ENCODE measurements at regions not wholly inside any gene's neighbourhood (a gene's known extent, or its start where the extent isn't known, plus 50 kb on each side); places are given as distances from the start of the nearest gene placed in this dataset.

- no peaks in the 10 kb centered on the region for H3K27me3 Mint-ChIP-seq (ENCODE audit: insufficient read depth, unreplicated experiment)
- peaks cover 10% of the 10 kb centered on the region for H3K9me3 Mint-ChIP-seq (ENCODE audit: unreplicated experiment)
- Histone ChIP-seq H3K4me1 (no peaks in the 10 kb centered on the region), H3K4me3 (ENCODE audit: low read depth, low read length) (no peak overlapping the region), H3K27me3 (replicated peaks; ENCODE audit: control insufficient read depth, insufficient read depth, low read length) (no peaks in the 10 kb centered on the region), H3K9me3 (no peaks in the 10 kb centered on the region), H3K36me3 (ENCODE audit: control insufficient read depth, insufficient read depth, low read length) (no peaks in the 10 kb centered on the region)
- no peak for DNase-seq
- H3K27ac Mint-ChIP-seq (ENCODE audit: unreplicated experiment), result no peak overlapping the region
- ChIA-PET CTCF (no interaction called here), POLR2A (no interaction called here)
- H3K4me1 Mint-ChIP-seq (ENCODE audit: low read depth, unreplicated experiment), result no peaks in the 10 kb centered on the region
- no peaks in the 10 kb centered on the region for H3K36me3 Mint-ChIP-seq (ENCODE audit: insufficient read depth, unreplicated experiment)
- TF ChIP-seq CTCF (IDR thresholded peaks at IDR 0.05; ENCODE audit: insufficient read depth in 1 of 2, low read depth in 1 of 2, low read length in 1 of 2, severe bottlenecking in 1 of 2, unreplicated experiment in 1 of 2), result no peak
- no peak overlapping the region for H3K4me3 Mint-ChIP-seq (ENCODE audit: unreplicated experiment)
- intact Hi-C loops (cut with micrococcal nuclease; ENCODE audit: unreplicated experiment), result no loop called here
- no TSS peak for BruUV-seq (replicated peaks)
Observed at GRCh38 chr4:22062676-22063075, 114.1 kb upstream of the KCNIP4 start.

- Histone ChIP-seq H3K4me3 (ENCODE audit: low read depth, low read length) (no peak overlapping the region), H3K4me1 (no peaks in the 10 kb centered on the region), H3K9me3 (no peaks in the 10 kb centered on the region), H3K36me3 (ENCODE audit: control insufficient read depth, insufficient read depth, low read length) (no peaks in the 10 kb centered on the region), H3K27me3 (replicated peaks; ENCODE audit: control insufficient read depth, insufficient read depth, low read length) (no peaks in the 10 kb centered on the region)
- ChIA-PET CTCF (no interaction called here), POLR2A (no interaction called here)
- BruUV-seq (replicated peaks), result no TSS peak
- no peaks in the 10 kb centered on the region for H3K36me3 Mint-ChIP-seq (ENCODE audit: insufficient read depth, unreplicated experiment)
- no peak overlapping the region for H3K27ac Mint-ChIP-seq (ENCODE audit: unreplicated experiment)
- no peak overlapping the region for H3K4me3 Mint-ChIP-seq (ENCODE audit: unreplicated experiment)
- intact Hi-C loops (cut with micrococcal nuclease; ENCODE audit: unreplicated experiment), result no loop called here
- TF ChIP-seq CTCF (IDR thresholded peaks at IDR 0.05; ENCODE audit: insufficient read depth in 1 of 2, low read depth in 1 of 2, low read length in 1 of 2, severe bottlenecking in 1 of 2, unreplicated experiment in 1 of 2), result no peak
- DNase-seq, result no peak
- peaks cover 20% of the 10 kb centered on the region for H3K9me3 Mint-ChIP-seq (ENCODE audit: unreplicated experiment)
- H3K27me3 Mint-ChIP-seq (ENCODE audit: insufficient read depth, unreplicated experiment), result peaks cover 3% of the 10 kb centered on the region
- no peaks in the 10 kb centered on the region for H3K4me1 Mint-ChIP-seq (ENCODE audit: low read depth, unreplicated experiment)
Observed at GRCh38 chr4:22055954-22056353, 107.4 kb upstream of the KCNIP4 start.

- intact Hi-C loops (cut with micrococcal nuclease; ENCODE audit: unreplicated experiment), result no loop called here
- no peaks in the 10 kb centered on the region for H3K36me3 ChIP-seq (ENCODE audit: control insufficient read depth, insufficient read depth, low read length)
- no TSS peak for BruUV-seq (replicated peaks)
Observed at GRCh38 chr4:22052076-22052475, 103.5 kb upstream of the KCNIP4 start.

More at GRCh38 chr4:22052076-22052475, 103.5 kb upstream of the KCNIP4 start:
- peaks cover 3% of the 10 kb centered on the region for H3K27me3 Mint-ChIP-seq (ENCODE audit: insufficient read depth, unreplicated experiment)
- no peak for DNase-seq
- Histone ChIP-seq H3K27me3 (replicated peaks; ENCODE audit: control insufficient read depth, insufficient read depth, low read length) (no peaks in the 10 kb centered on the region), H3K4me1 (no peaks in the 10 kb centered on the region), H3K9me3 (no peaks in the 10 kb centered on the region), H3K4me3 (ENCODE audit: low read depth, low read length) (no peak overlapping the region)
- POLR2A ChIA-PET, result no interaction called here
- no peak overlapping the region for H3K27ac Mint-ChIP-seq (ENCODE audit: unreplicated experiment)
- TF ChIP-seq CTCF (IDR thresholded peaks at IDR 0.05; ENCODE audit: insufficient read depth in 1 of 2, low read depth in 1 of 2, low read length in 1 of 2, severe bottlenecking in 1 of 2, unreplicated experiment in 1 of 2), result no peak
- H3K4me1 Mint-ChIP-seq (ENCODE audit: low read depth, unreplicated experiment), result no peaks in the 10 kb centered on the region
- H3K36me3 Mint-ChIP-seq (ENCODE audit: insufficient read depth, unreplicated experiment), result no peaks in the 10 kb centered on the region
- H3K4me3 Mint-ChIP-seq (ENCODE audit: unreplicated experiment), result no peak overlapping the region
- CTCF ChIA-PET, result no interaction called here
- peaks cover 11% of the 10 kb centered on the region for H3K9me3 Mint-ChIP-seq (ENCODE audit: unreplicated experiment)
